Upper lobe of right lung (tissue), 1 donor: ENCODE measurements at regions not wholly inside any gene's neighbourhood (a gene's known extent, or its start where the extent isn't known, plus 50 kb on each side); places are given as distances from the start of the nearest gene placed in this dataset.

ENCODE experiments used
- ATAC-seq: fragments of 200-7000 bp; cut with Tn5 transposase; one replicate; pipeline ENCODE4 v1.9.1; 2020; ENCODE audit warnings: mild to moderate bottlenecking, moderate library complexity
- DNase-seq: peaks from one replicate; pipeline ENCODE4 v3.0.0-alpha.2; 2020
- H3K27ac ChIP-seq: fragments of 200-600 bp; one replicate; pipeline ENCODE4 v1.8.0; 2022
- H3K27me3 ChIP-seq: fragments of 200-600 bp; one replicate; pipeline ENCODE4 v1.8.0; 2022; ENCODE audit warnings: mild to moderate bottlenecking
- H3K36me3 ChIP-seq: fragments of 200-600 bp; one replicate; pipeline ENCODE4 v1.8.0; 2022
- H3K4me1 ChIP-seq: fragments of 200-600 bp; one replicate; pipeline ENCODE4 v1.8.0; 2022
- H3K4me3 ChIP-seq: fragments of 200-600 bp; one replicate; pipeline ENCODE4 v1.8.0; 2022; ENCODE audit warnings: mild to moderate bottlenecking
- H3K9me3 ChIP-seq: fragments of 200-600 bp; one replicate; pipeline ENCODE4 v1.8.0; 2022
- CTCF ChIP-seq: fragments of 200-600 bp; IDR thresholded peaks from one replicate; pipeline ENCODE4 v1.8.0; 2022; ENCODE audit warnings: antibody characterized with exemption
- intact Hi-C: fragments of 100-400 bp; cut with DNase I; formaldehyde crosslinking; loops from one replicate; pipeline ENCODE4 v1.11.0; 2022
- donor health status: DM: no; HTN: yes; CAD: no; lungs with severe emphysema.

- ATAC-seq: no peak
- intact Hi-C loops: no loop called here
- H3K27me3 ChIP-seq: no peaks in the 10 kb centered on the region
- no peaks in the 10 kb centered on the region for H3K4me1 ChIP-seq
- H3K36me3 ChIP-seq: no peaks in the 10 kb centered on the region
- H3K27ac ChIP-seq: no peak overlapping the region
- H3K9me3 ChIP-seq: no peaks in the 10 kb centered on the region
- no peak for TF ChIP-seq CTCF
- no peak overlapping the region for H3K4me3 ChIP-seq
- no peak for DNase-seq
Measured at GRCh38 chr11:33449798-33450197, 192.6 kb downstream of the HIPK3 start.

- ATAC-seq: no peak
- no peaks in the 10 kb centered on the region for H3K36me3 ChIP-seq
- H3K4me1 ChIP-seq: no peaks in the 10 kb centered on the region
- no peak overlapping the region for H3K4me3 ChIP-seq
- no peak for DNase-seq
- H3K27ac ChIP-seq: no peak overlapping the region
- no peaks in the 10 kb centered on the region for H3K27me3 ChIP-seq
- intact Hi-C loops: no loop called here
- no peaks in the 10 kb centered on the region for H3K9me3 ChIP-seq
- no peak for TF ChIP-seq CTCF
Measured at GRCh38 chr11:33448461-33449130, 191.4 kb downstream of the HIPK3 start.

- Histone ChIP-seq H3K27ac (no peak overlapping the region), H3K27me3 (no peaks in the 10 kb centered on the region), H3K4me1 (no peaks in the 10 kb centered on the region), H3K36me3 (no peaks in the 10 kb centered on the region), H3K9me3 (no peaks in the 10 kb centered on the region), H3K4me3 (no peak overlapping the region)
- no peak for TF ChIP-seq CTCF
- ATAC-seq: no peak
- intact Hi-C loops: no loop called here
- DNase-seq: no peak
Measured at GRCh38 chr11:33445761-33446161, 188.6 kb downstream of the HIPK3 start.

GRCh38 chr11:33444835-33445594 lies 187.8 kb downstream of the HIPK3 start:
- no peaks in the 10 kb centered on the region for H3K36me3 ChIP-seq
- H3K9me3 ChIP-seq: no peaks in the 10 kb centered on the region
- no peaks in the 10 kb centered on the region for H3K27me3 ChIP-seq
- no peak overlapping the region for H3K4me3 ChIP-seq
- intact Hi-C loops: no loop called here
- H3K4me1 ChIP-seq: no peaks in the 10 kb centered on the region
- H3K27ac ChIP-seq: no peak overlapping the region
- ATAC-seq (no peak), DNase-seq (no peak)
- TF ChIP-seq CTCF: no peak

GRCh38 chr11:33443684-33444083 lies 186.5 kb downstream of the HIPK3 start:
- ATAC-seq (no peak), DNase-seq (no peak)
- Histone ChIP-seq H3K36me3 (no peaks in the 10 kb centered on the region), H3K27ac (no peak overlapping the region), H3K27me3 (no peaks in the 10 kb centered on the region), H3K4me1 (no peaks in the 10 kb centered on the region), H3K9me3 (no peaks in the 10 kb centered on the region), H3K4me3 (no peak overlapping the region)
- no peak for TF ChIP-seq CTCF
- intact Hi-C loops: no loop called here
